GM19324 (cell line): ENCODE measurements at regions not wholly inside any gene's neighbourhood (a gene's known extent, or its start where the extent isn't known, plus 50 kb on each side); places are given as distances from the start of the nearest gene placed in this dataset.

Experiments used
- ATAC-seq: cut with Tn5 transposase; IDR thresholded peaks from one replicate; pipeline ENCODE4 v1.9.1; 2021; ENCODE audit warnings: mild to moderate bottlenecking, moderate library complexity; ENCODE audit not compliant: unreplicated experiment, low FRiP score

DNA sequence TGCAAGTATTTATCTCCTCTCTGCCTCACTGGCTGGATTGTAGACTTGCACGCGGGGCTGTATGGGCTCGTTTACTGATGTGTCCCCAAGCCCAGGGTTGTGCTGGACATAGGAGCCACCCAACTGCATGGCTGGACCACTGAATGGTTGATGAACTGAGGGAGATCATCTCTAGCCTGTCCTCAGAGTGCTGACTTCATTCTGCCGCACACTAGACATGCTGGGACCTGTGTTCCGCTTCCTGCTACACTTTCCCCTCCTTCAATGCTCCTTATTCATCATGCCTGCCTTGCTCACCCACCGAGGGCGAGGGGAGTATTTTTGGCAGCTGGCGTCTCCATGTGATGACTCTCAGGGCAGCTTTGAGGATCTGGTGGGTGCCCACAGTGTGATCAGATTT lies 440.2 kb downstream of the GLRX3 start:
- ATAC-seq, result no peak

DNA sequence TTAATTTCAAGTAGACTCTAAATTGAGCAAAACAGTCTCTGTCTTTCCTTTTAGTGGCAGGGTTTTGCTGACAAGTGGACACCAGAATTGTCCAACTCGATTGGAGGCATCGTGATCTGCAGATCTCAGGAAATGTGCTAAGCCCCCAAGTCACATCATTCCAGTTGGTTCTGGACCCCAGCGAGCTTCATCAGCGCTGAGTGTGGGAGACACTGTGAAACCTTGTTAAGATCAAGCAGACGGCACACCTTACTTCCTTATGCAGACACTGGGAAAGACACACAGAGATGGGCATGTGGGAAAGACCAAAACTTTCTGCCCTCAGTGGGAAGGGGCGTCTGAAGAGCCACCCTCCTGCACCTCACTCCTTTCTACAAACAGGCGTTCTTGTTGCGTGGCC lies 440.8 kb downstream of the GLRX3 start:
- ATAC-seq, result no peak

DNA sequence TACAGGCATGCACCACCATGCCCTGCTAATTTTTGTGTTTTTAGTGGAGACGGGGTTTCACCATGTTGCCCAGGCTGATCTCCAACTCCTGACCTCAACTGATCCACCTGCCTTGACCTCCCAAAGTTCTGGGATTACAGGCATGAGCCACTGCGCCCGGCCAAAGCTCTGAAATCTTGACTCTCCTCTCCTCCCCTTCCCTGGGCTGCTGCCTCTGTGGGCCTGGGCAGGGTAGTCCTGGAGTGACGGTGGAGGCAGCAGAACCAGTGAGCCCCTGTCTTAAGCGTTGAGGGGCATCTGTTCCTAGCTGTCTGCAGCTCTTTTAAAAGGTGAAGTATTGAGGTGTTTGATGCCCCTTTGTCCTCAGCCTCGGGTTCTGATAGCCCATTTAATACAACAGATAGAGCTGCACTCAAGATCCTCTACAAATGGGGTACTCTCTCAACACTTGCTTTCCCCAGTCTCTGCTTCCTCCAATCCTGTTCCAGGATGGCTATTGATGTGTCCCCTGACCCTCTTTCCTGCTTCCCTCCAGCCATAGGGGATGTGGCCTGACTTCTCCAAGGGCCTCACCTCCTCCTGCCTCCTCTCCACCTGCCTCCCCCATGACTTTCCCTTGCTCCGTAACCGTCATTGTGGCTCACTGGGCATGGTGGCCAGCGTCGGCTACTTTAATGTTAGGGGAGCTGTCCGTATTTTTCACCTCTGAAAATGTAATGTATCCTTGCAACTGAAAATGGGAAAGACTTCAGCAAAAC lies 442.5 kb downstream of the GLRX3 start:
- ATAC-seq, result no peak

DNA sequence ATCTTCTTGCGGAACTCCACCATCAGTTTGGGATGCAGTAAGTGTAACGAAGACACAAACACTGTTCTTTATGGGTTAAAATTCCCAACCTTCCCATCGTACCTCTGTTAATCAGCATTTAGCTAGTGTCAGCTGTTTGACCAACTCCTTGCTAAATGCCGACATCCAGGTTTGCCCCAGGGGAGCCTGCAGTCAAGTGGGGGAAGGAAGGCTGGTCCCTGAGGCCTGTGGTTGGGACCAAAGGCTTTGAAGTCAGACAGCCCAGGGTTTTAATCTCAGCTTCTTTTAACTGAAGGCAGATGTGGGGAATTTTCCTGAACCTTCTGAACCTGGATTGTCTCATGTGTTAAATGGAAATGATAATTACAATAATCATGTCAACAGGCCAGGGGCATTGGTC lies 443.7 kb downstream of the GLRX3 start:
- ATAC-seq, result no peak

DNA sequence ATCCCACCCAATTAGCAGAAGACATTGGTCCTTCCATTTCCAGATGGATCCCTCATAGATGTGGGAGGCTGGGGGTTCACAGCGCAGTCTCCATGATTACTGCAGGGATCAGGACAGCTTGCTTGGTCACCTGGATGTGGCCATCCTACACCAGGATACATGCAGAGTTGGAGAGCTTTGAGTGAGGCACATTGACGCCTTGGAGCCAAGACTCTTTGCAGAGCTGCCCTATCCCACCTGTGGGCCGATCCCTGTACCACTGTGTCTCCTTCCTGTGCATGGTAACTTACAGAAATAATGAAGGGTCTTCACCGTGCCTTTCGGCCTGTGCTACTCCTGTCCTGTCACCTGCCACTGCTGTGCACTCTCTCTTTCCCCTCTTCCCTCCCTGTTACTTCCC lies 444.8 kb downstream of the GLRX3 start:
- no peak for ATAC-seq

GRCh38 chr10:130587718-130588117 lies 451.5 kb downstream of the GLRX3 start:
- no peak for ATAC-seq

DNA sequence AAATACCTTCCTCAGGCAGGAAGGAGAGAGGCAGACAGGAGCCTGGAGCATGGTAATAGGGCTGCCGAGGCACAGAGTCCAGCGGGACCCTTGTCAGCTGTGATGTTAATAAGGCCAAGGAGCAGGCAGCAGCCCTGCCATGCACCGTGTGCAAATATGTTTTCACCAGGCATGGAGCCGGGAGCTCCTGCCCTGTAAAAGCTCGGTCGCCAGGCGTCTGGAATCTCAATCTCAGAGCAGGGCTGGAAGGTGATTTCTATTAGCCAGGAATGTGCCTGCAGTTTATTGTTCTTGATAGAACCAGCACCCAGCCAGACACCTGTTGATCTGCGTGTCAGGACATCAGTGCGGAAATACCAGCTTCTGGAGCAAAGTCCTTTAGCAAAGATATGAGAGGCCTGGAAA lies 469.8 kb downstream of the GLRX3 start:
- ATAC-seq, result no peak

- ATAC-seq, result no peak
Measured at GRCh38 chr10:130607366-130607765, 471.2 kb downstream of the GLRX3 start.

- no peak for ATAC-seq
Measured at GRCh38 chr10:130611239-130611638, 475.0 kb downstream of the GLRX3 start.

- no peak for ATAC-seq
Measured at GRCh38 chr10:130615457-130615856, 479.3 kb downstream of the GLRX3 start.

DNA sequence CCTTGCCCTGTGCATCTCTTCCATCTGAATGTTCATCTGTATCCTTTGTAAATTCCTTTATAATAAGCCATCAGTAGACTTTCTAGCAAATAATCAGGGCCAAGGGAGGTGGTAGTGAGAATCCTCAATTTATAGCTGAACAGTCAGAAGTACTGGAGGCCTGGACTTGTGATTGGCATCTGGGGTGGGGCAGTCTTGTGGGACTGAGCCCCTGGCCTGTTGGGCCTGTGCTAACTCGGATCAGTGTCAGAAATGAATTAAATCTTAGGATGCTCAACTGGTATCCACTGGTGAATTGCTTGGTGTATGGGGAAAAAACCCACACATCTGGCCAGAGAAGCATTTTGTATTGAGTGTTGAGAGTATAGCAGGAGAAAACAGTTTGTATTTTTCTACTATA lies 481.8 kb downstream of the GLRX3 start:
- ATAC-seq, result no peak

GRCh38 chr10:130618647-130619046 lies 482.5 kb downstream of the GLRX3 start:
- no peak for ATAC-seq

DNA sequence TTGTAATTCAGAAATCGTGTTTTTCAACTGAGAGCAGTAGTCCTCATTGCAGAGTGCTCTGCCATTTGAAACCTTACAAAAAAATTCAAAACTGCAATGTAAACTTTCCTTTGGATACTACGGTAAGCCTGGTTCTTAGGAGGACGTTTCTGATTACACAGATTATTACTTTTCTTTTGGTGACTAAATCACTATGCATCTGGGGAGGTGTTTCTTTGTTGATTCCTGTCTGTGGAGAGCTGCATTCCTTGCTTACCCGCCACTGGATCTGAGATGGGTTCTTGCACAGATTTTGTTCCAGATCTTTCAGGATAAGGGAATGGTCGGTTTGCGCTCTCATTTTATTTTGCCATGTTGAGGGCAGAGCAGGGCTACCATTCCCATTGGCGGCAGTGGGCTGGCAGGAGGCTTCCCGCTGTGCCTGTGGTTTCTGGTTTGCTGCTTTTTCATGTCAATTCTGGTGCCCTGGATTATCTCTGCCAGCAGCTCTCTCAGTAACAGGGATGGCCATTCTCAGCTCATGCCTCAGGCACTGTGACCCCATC lies 485.1 kb downstream of the GLRX3 start:
- ATAC-seq, result no peak

DNA sequence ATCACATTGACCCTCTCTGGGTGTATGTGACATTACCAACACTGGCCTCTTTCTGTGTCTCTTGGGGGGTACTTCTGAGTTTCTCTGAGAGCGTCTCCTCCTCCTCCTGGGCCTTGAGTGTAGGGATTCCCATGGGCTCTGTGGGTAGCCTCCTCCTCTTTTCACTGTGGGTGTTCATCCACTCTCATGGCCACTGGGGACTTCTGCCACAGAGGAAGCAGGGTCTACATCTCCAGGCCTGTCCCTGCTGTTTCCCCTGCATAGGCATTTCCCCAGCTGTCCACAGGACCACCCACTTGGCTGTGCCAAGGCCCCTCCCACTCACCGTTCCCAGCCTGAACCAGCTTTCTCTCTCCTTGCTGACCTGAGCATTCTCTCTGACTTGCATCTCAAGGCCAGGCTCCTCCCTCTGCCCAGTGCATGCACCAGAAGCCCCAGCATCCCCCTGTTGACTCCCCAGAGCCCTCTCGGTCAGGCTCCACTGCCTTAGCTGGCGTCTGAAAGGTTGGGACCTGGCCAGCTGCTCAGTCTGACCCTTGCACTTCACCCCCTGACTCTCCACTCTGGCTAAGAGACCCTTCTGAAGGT lies 487.6 kb downstream of the GLRX3 start:
- no peak for ATAC-seq

DNA sequence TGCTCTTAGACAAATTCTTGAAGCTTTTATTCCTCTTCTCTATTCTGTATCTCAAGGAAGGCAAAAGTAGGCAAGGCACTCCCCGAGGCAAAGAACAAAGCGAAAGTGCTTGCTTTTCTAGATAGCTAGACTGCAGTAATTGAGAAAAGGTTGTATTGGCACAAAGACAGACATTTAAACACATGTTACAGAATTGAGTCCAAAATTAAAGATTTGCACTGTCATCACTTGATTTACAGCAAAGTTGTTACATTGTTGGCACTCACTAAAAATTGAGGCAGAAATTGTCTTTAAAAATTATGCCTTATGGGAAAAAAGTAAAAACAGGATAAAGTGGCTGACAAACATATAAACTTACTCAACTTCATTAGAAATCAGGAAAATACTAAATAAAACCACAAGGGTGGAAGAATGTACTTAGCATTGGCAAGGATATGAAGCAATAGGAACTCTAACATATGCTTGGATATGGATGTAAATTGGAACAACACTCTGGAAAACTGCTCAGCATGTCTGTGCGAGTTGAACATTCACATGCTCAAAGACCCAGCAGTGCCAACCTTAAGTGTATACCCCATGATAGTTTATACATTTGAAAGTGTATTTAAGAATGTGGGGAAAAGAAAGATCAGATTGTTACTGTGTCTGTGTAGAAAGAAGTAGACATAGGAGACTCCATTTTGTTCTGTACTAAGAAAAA lies 491.3 kb downstream of the GLRX3 start:
- no peak for ATAC-seq

DNA sequence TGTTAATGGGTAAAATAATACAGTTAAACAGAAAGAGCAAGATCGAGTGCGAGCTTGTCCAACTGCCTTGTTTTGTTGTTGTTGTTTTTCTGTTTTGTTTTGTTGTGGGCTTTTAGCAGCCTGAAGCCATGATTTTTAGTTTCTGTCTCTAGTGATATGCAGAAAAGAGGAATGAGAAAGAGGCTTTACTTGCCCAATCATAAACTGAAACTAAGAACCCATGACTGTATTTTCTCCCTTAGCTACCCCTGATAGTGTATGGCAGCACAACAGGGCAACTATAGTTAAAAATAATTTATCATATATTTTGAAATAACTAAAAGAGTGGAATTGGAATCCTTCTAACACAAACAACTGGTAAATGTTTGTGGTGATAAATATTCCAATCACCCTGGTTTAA lies 493.9 kb downstream of the GLRX3 start:
- no peak for ATAC-seq

GRCh38 chr10:130631142-130632096 lies 495.2 kb downstream of the GLRX3 start:
- ATAC-seq, result no peak

DNA sequence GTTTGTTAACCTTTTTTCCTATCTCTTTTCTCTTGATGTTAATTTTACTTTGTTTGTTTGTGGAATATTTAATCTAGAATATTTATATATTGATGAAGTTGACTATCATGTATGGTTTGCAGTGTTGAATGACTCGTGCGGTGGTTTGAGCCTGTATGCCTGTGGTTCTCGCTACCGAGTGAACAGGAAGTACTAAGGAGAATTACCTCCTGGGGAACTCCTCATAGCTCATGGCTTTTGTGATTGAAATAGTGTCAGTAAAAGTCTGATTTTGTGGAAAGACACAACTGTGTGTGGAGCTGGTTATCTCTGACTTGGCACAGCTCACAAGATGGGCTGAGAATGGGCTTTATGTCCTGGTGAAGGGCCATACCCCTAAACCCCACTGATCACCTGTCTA lies 498.6 kb downstream of the GLRX3 start:
- no peak for ATAC-seq

- no peak for ATAC-seq
Measured at GRCh38 chr10:130635528-130635927, 499.3 kb downstream of the GLRX3 start.

DNA sequence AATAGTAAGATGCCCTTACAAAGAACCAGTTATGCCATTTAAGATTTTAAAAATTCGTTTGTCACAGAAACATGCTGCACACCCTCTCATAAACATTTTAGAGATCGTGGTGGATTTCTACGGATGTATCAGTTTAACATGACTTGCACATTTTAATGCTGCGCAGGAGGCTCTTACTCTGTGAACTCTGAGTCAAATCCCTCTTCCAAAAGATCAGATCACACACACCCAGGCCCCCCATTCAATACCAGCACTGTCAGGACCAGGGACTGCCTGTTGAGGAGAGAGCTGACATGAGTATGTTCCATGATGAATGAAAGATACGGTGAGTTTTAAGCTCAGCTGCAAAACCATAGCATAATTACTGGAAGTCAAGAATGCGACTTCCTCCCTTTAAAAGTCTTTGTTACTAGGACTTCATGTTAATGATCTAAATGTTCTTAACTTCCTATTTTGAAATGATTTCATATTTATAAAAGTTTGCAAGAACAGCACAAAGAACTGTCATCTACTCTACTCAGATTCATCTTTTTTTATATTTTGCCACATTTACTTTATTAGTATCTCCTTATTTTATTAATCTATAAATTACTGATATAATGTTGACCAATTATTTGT lies 500.2 kb downstream of the GLRX3 start:
- no peak for ATAC-seq
